ENCODE measurements at regions not wholly inside any gene's neighbourhood (a gene's known extent, or its start where the extent isn't known, plus 50 kb on each side); places are given as distances from the start of the nearest gene placed in this dataset.

DNA sequence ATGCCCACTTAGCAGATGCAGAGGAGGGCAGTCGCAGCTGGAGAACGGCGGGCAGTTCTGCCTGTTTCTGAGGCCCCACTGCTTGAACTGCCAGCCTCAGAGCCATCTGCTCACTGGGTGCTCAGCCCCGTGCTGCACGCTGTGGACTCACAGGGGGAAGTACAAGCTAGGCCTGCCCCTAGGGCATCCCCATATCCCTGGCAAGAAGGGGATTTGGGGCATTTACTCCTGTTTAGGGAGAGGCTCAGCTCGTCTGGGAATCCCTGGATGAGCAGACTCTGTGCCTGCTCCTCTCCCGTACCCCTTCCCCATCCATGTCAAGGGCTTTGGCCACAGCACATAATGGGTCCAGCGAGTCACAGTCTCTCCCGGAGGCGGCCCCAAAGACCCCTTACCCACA, 169.8 kb upstream of the PKDCC start:
- no peaks in the 10 kb centered on the region for H3K36me3 ChIP-seq (replicated peaks; ENCODE audit: low read depth, low read length)
- no peak overlapping the region for H3K4me3 ChIP-seq (ENCODE audit: low read length)

GRCh38 chr2:41878716-41879234, 169.0 kb upstream of the PKDCC start:
- Histone ChIP-seq H3K9me3 (ENCODE audit: insufficient read depth, low read length) (no peaks in the 10 kb centered on the region), H4K20me1 (ENCODE audit: insufficient read depth, low read length) (no peaks in the 10 kb centered on the region), H3K36me3 (replicated peaks; ENCODE audit: low read depth, low read length) (no peaks in the 10 kb centered on the region), H3K79me2 (ENCODE audit: low read length) (no peaks in the 10 kb centered on the region), H3K4me3 (ENCODE audit: low read length) (no peak overlapping the region), H3K9ac (ENCODE audit: low read length) (no peak overlapping the region), H3K27ac (ENCODE audit: low read length) (no peak overlapping the region), H3K4me2 (ENCODE audit: low read length) (no peak overlapping the region), H3K4me1 (ENCODE audit: low read length) (no peaks in the 10 kb centered on the region), H2AFZ (ENCODE audit: low read depth, low read length) (no peak overlapping the region), H3K27me3 (ENCODE audit: low read depth, low read length) (peaks cover 12% of the 10 kb centered on the region; the same call in 1 of the 2 replicates)
- TF ChIP-seq, protein P1, sequence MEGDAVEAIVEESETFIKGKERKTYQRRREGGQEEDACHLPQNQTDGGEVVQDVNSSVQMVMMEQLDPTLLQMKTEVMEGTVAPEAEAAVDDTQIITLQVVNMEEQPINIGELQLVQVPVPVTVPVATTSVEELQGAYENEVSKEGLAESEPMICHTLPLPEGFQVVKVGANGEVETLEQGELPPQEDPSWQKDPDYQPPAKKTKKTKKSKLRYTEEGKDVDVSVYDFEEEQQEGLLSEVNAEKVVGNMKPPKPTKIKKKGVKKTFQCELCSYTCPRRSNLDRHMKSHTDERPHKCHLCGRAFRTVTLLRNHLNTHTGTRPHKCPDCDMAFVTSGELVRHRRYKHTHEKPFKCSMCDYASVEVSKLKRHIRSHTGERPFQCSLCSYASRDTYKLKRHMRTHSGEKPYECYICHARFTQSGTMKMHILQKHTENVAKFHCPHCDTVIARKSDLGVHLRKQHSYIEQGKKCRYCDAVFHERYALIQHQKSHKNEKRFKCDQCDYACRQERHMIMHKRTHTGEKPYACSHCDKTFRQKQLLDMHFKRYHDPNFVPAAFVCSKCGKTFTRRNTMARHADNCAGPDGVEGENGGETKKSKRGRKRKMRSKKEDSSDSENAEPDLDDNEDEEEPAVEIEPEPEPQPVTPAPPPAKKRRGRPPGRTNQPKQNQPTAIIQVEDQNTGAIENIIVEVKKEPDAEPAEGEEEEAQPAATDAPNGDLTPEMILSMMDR (IDR thresholded peaks at IDR 0.05; ENCODE audit: low read depth, low read length) = no peak
- TF ChIP-seq EZH2phosphoT487 (IDR thresholded peaks at IDR 0.05; ENCODE audit: low read depth) = no peak

More for the DNA sequence above, 169.8 kb upstream of the PKDCC start:
- no peaks in the 10 kb centered on the region for H4K20me1 ChIP-seq (ENCODE audit: insufficient read depth, low read length)
- H3K27me3 ChIP-seq (ENCODE audit: low read depth, low read length) = peaks cover 12% of the 10 kb centered on the region; the same call in 1 of the 2 replicates
- H3K9ac ChIP-seq (ENCODE audit: low read length) = no peak overlapping the region
- TF ChIP-seq, protein P1 (IDR thresholded peaks at IDR 0.05; ENCODE audit: low read depth, low read length) = no peak
- no peak for TF ChIP-seq EZH2phosphoT487 (IDR thresholded peaks at IDR 0.05; ENCODE audit: low read depth)
- H3K27ac ChIP-seq (ENCODE audit: low read length) = no peak overlapping the region
- no peaks in the 10 kb centered on the region for H3K9me3 ChIP-seq (ENCODE audit: insufficient read depth, low read length)
- no peak overlapping the region for H3K4me2 ChIP-seq (ENCODE audit: low read length)
- no peaks in the 10 kb centered on the region for H3K79me2 ChIP-seq (ENCODE audit: low read length)
- no peak overlapping the region for H2AFZ ChIP-seq (ENCODE audit: low read depth, low read length)
- H3K4me1 ChIP-seq (ENCODE audit: low read length) = no peaks in the 10 kb centered on the region

GRCh38 chr2:41879235-41879916, 168.4 kb upstream of the PKDCC start:
- Histone ChIP-seq H3K27ac (ENCODE audit: low read length) (no peak overlapping the region), H3K27me3 (ENCODE audit: low read depth, low read length) (peaks cover 12% of the 10 kb centered on the region; the same call in 1 of the 2 replicates), H3K4me3 (ENCODE audit: low read length) (no peak overlapping the region), H3K36me3 (replicated peaks; ENCODE audit: low read depth, low read length) (no peaks in the 10 kb centered on the region), H3K4me1 (ENCODE audit: low read length) (no peaks in the 10 kb centered on the region), H3K9ac (ENCODE audit: low read length) (no peak overlapping the region), H4K20me1 (ENCODE audit: insufficient read depth, low read length) (no peaks in the 10 kb centered on the region), H3K9me3 (ENCODE audit: insufficient read depth, low read length) (no peaks in the 10 kb centered on the region), H3K79me2 (ENCODE audit: low read length) (no peaks in the 10 kb centered on the region), H3K4me2 (ENCODE audit: low read length) (no peak overlapping the region), H2AFZ (ENCODE audit: low read depth, low read length) (no peak overlapping the region)
- no peak for TF ChIP-seq EZH2phosphoT487 (IDR thresholded peaks at IDR 0.05; ENCODE audit: low read depth)
- TF ChIP-seq, protein P1 (IDR thresholded peaks at IDR 0.05; ENCODE audit: low read depth, low read length) = no peak

DNA sequence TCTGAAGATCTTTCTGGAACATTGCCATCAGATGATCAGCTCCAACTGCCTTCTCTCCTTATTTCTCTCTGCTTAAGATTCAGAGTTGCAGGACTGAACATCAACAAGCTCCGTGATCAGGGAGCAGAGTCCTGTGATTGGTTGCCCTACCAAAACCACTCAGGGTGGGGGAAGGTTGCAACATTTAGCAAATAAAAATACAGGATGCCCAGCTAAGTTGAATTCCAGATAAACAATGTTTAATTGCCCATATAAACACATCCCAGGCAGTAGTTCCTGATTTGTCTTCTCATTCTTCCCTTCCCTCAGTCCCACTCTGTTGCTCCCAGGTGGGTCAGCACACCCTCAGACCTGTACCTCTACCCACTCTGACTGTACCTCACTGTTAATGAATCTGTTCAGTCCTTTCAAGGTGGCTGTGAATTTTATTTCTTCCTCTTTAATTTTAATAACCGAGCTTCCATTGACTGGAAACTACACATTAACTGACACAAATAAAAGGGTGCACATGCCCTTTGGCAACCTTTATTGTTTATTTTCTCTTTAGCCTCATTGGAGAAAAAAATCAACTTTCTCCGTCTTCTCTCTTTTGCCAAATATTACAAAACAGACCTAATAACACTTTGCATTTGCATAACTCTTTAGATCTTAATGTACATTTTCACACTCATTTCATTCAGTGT, 167.1 kb upstream of the PKDCC start:
- Histone ChIP-seq H3K27me3 (ENCODE audit: low read depth, low read length) (peaks cover 12% of the 10 kb centered on the region; the same call in 1 of the 2 replicates), H3K9me3 (ENCODE audit: insufficient read depth, low read length) (no peaks in the 10 kb centered on the region), H3K9ac (ENCODE audit: low read length) (no peak overlapping the region), H4K20me1 (ENCODE audit: insufficient read depth, low read length) (no peaks in the 10 kb centered on the region), H2AFZ (ENCODE audit: low read depth, low read length) (no peak overlapping the region), H3K4me1 (ENCODE audit: low read length) (no peaks in the 10 kb centered on the region), H3K27ac (ENCODE audit: low read length) (no peak overlapping the region), H3K4me3 (ENCODE audit: low read length) (no peak overlapping the region), H3K79me2 (ENCODE audit: low read length) (no peaks in the 10 kb centered on the region), H3K36me3 (replicated peaks; ENCODE audit: low read depth, low read length) (no peaks in the 10 kb centered on the region), H3K4me2 (ENCODE audit: low read length) (no peak overlapping the region)
- no peak for TF ChIP-seq EZH2phosphoT487 (IDR thresholded peaks at IDR 0.05; ENCODE audit: low read depth)
- TF ChIP-seq, protein P1 (IDR thresholded peaks at IDR 0.05; ENCODE audit: low read depth, low read length) = no peak
